ENCODE measurements at regions not wholly inside any gene's neighbourhood (a gene's known extent, or its start where the extent isn't known, plus 50 kb on each side); places are given as distances from the start of the nearest gene placed in this dataset.

GRCh38 chr20:52785679-52786078 is 186.5 kb upstream of the TSHZ2 start:
- Histone ChIP-seq H3K4me3 (no peak overlapping the region), H3K27ac (no peak overlapping the region), H3K4me1 (no peaks in the 10 kb centered on the region), H3K36me3 (no peaks in the 10 kb centered on the region), H3K9me3 (no peaks in the 10 kb centered on the region), H3K27me3 (no peaks in the 10 kb centered on the region)
- no peak for DNase-seq
- 30 to 70% methylated on average over 6 of the region's 6 CpGs for WGBS, 2 donors
- intact Hi-C loops (cut with DNase I): no loop called here
- TF ChIP-seq POLR2A (IDR thresholded peaks at IDR 0.05) (no peak), EP300 (IDR thresholded peaks at IDR 0.05) (no peak), POLR2AphosphoS5 (IDR thresholded peaks at IDR 0.05) (no peak), CTCF (IDR thresholded peaks at IDR 0.05) (no peak)

- H3K27me3 ChIP-seq: no peaks in the 10 kb centered on the region
- TF ChIP-seq EP300 (IDR thresholded peaks at IDR 0.05) (no peak), CTCF (IDR thresholded peaks at IDR 0.05) (no peak), POLR2AphosphoS5 (IDR thresholded peaks at IDR 0.05) (no peak), POLR2A (IDR thresholded peaks at IDR 0.05) (no peak)
- no peaks in the 10 kb centered on the region for H3K4me1 ChIP-seq
- 37 to 60% methylated on average over 2 of the region's 2 CpGs for WGBS, 2 donors
- DNase-seq: no peak
- H3K9me3 ChIP-seq: no peaks in the 10 kb centered on the region
- no peak overlapping the region for H3K4me3 ChIP-seq
- H3K27ac ChIP-seq: no peak overlapping the region
- no peaks in the 10 kb centered on the region for H3K36me3 ChIP-seq
- intact Hi-C loops (cut with DNase I): no loop called here
These were observed 188.4 kb upstream of the TSHZ2 start for GRCh38 chr20:52783769-52784168.

GRCh38 chr20:52780462-52780861 is 191.7 kb upstream of the TSHZ2 start:
- DNase-seq: no peak

GRCh38 chr20:52779125-52779524 is 193.0 kb upstream of the TSHZ2 start:
- Histone ChIP-seq H3K4me1 (no peaks in the 10 kb centered on the region), H3K36me3 (no peaks in the 10 kb centered on the region), H3K27me3 (no peaks in the 10 kb centered on the region), H3K4me3 (no peak overlapping the region), H3K27ac (no peak overlapping the region), H3K9me3 (no peaks in the 10 kb centered on the region)
- intact Hi-C loops (cut with DNase I): no loop called here
- DNase-seq: no peak
- TF ChIP-seq POLR2AphosphoS5 (IDR thresholded peaks at IDR 0.05) (no peak), POLR2A (IDR thresholded peaks at IDR 0.05) (no peak), CTCF (IDR thresholded peaks at IDR 0.05) (no peak), EP300 (IDR thresholded peaks at IDR 0.05) (no peak)
- 79 to 84% methylated on average over 3 of the region's 3 CpGs for WGBS, 2 donors

More at GRCh38 chr20:52780462-52780861, 191.7 kb upstream of the TSHZ2 start:
- no peak for TF ChIP-seq EP300 (IDR thresholded peaks at IDR 0.05)
- no peak for TF ChIP-seq POLR2AphosphoS5 (IDR thresholded peaks at IDR 0.05)
- no peak for TF ChIP-seq CTCF (IDR thresholded peaks at IDR 0.05)
- no peak for TF ChIP-seq POLR2A (IDR thresholded peaks at IDR 0.05)
- H3K27ac ChIP-seq: no peak overlapping the region
- intact Hi-C loops (cut with DNase I): no loop called here
- no peaks in the 10 kb centered on the region for H3K4me1 ChIP-seq
- H3K27me3 ChIP-seq: no peaks in the 10 kb centered on the region
- H3K4me3 ChIP-seq: no peak overlapping the region
- H3K9me3 ChIP-seq: no peaks in the 10 kb centered on the region
- 68 to 80% methylated on average over 2 of the region's 2 CpGs for WGBS, 2 donors
- H3K36me3 ChIP-seq: no peaks in the 10 kb centered on the region

- Histone ChIP-seq H3K4me1 (no peaks in the 10 kb centered on the region), H3K27ac (no peak overlapping the region), H3K36me3 (no peaks in the 10 kb centered on the region), H3K9me3 (no peaks in the 10 kb centered on the region), H3K27me3 (no peaks in the 10 kb centered on the region), H3K4me3 (no peak overlapping the region)
- intact Hi-C loops (cut with DNase I): no loop called here
- no peak for TF ChIP-seq POLR2A (IDR thresholded peaks at IDR 0.05)
- TF ChIP-seq CTCF (IDR thresholded peaks at IDR 0.05): no peak
- TF ChIP-seq EP300 (IDR thresholded peaks at IDR 0.05): no peak
- no peak for TF ChIP-seq POLR2AphosphoS5 (IDR thresholded peaks at IDR 0.05)
- 75 to 87% methylated on average over 4 of the region's 4 CpGs for WGBS, 2 donors
- no peak for DNase-seq
These were observed 195.0 kb upstream of the TSHZ2 start for GRCh38 chr20:52777171-52777570.
